ELR (cell line): ENCODE measurements at regions not wholly inside any gene's neighbourhood (a gene's known extent, or its start where the extent isn't known, plus 50 kb on each side); places are given as distances from the start of the nearest gene placed in this dataset.

Experiments used
- DNase-seq: peaks from one replicate; pipeline ENCODE4 v3.0.0-alpha.2; 2015; ENCODE audit warnings: low read depth

GRCh38 chr13:107379407-107380155 is 811.6 kb upstream of the ARGLU1 start:
- DNase-seq = no peak

- no peak for DNase-seq
These were observed 808.6 kb upstream of the ARGLU1 start for GRCh38 chr13:107376341-107377125.

- DNase-seq = no peak
These were observed 807.9 kb upstream of the ARGLU1 start for GRCh38 chr13:107375701-107376340.

- DNase-seq = peak; percentile 12
These were observed 806.1 kb upstream of the ARGLU1 start for GRCh38 chr13:107374038-107374437.

- DNase-seq = peak; percentile 52
These were observed 805.6 kb upstream of the ARGLU1 start for GRCh38 chr13:107373551-107373950.

GRCh38 chr13:107370015-107370785 is 802.3 kb upstream of the ARGLU1 start:
- DNase-seq = peak; percentile 29

GRCh38 chr13:107367258-107367657 is 799.3 kb upstream of the ARGLU1 start:
- peak; percentile 17 for DNase-seq

GRCh38 chr13:107365466-107366215 is 797.7 kb upstream of the ARGLU1 start:
- DNase-seq = peak; percentile 3

- no peak for DNase-seq
These were observed 796.7 kb upstream of the ARGLU1 start for GRCh38 chr13:107364658-107365057.

- DNase-seq = no peak
These were observed 793.7 kb upstream of the ARGLU1 start for GRCh38 chr13:107361666-107362065.

GRCh38 chr13:107360010-107360409 is 792.1 kb upstream of the ARGLU1 start:
- DNase-seq = no peak

GRCh38 chr13:107358866-107359265 is 790.9 kb upstream of the ARGLU1 start:
- DNase-seq = no peak

- no peak for DNase-seq
These were observed 783.4 kb upstream of the ARGLU1 start for GRCh38 chr13:107351305-107351704.

GRCh38 chr13:107348925-107349324 is 781.0 kb upstream of the ARGLU1 start:
- peak; percentile 6 for DNase-seq

- DNase-seq = no peak
These were observed 780.5 kb upstream of the ARGLU1 start for GRCh38 chr13:107348471-107348870.

- no peak for DNase-seq
These were observed 779.9 kb upstream of the ARGLU1 start for GRCh38 chr13:107347641-107348369.

- no peak for DNase-seq
These were observed 774.8 kb upstream of the ARGLU1 start for GRCh38 chr13:107342747-107343146.

- DNase-seq = peak; percentile 28
These were observed 771.3 kb upstream of the ARGLU1 start for GRCh38 chr13:107339209-107339608.

GRCh38 chr13:107332188-107332587 is 764.3 kb upstream of the ARGLU1 start:
- DNase-seq = no peak

- DNase-seq = no peak
These were observed 763.4 kb upstream of the ARGLU1 start for GRCh38 chr13:107331359-107331758.

- DNase-seq = no peak
These were observed 762.5 kb upstream of the ARGLU1 start for GRCh38 chr13:107330484-107330883.
